ENCODE measurements at regions not wholly inside any gene's neighbourhood (a gene's known extent, or its start where the extent isn't known, plus 50 kb on each side); places are given as distances from the start of the nearest gene placed in this dataset.

- no peak overlapping the region for H3K27ac ChIP-seq (ENCODE audit: low read depth, low read length)
- TF ChIP-seq, protein P1, sequence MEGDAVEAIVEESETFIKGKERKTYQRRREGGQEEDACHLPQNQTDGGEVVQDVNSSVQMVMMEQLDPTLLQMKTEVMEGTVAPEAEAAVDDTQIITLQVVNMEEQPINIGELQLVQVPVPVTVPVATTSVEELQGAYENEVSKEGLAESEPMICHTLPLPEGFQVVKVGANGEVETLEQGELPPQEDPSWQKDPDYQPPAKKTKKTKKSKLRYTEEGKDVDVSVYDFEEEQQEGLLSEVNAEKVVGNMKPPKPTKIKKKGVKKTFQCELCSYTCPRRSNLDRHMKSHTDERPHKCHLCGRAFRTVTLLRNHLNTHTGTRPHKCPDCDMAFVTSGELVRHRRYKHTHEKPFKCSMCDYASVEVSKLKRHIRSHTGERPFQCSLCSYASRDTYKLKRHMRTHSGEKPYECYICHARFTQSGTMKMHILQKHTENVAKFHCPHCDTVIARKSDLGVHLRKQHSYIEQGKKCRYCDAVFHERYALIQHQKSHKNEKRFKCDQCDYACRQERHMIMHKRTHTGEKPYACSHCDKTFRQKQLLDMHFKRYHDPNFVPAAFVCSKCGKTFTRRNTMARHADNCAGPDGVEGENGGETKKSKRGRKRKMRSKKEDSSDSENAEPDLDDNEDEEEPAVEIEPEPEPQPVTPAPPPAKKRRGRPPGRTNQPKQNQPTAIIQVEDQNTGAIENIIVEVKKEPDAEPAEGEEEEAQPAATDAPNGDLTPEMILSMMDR (conservative IDR thresholded peaks at IDR 0.05), result no peak
- no peaks in the 10 kb centered on the region for H3K4me1 ChIP-seq (ENCODE audit: control insufficient read depth, insufficient read depth, low read length)
- H3K9me3 Mint-ChIP-seq, result no peaks in the 10 kb centered on the region
- peaks cover 6% of the 10 kb centered on the region for H3K9me3 ChIP-seq (ENCODE audit: control insufficient read depth, low read length)
- H3K36me3 Mint-ChIP-seq (ENCODE audit: low read depth), result no peaks in the 10 kb centered on the region
- no peak overlapping the region for H3K9ac ChIP-seq (ENCODE audit: extremely low read depth, low read length, poor library complexity, severe bottlenecking)
- no peaks in the 10 kb centered on the region for H3K27me3 Mint-ChIP-seq (ENCODE audit: insufficient read depth)
- no peaks in the 10 kb centered on the region for H3K27me3 ChIP-seq (ENCODE audit: control insufficient read depth, insufficient read depth, low read length, poor library complexity, severe bottlenecking)
- no peaks in the 10 kb centered on the region for H3K36me3 ChIP-seq (ENCODE audit: control insufficient read depth, insufficient read depth, low read length)
- H3K27ac Mint-ChIP-seq, result no peak overlapping the region
- H3K4me3 Mint-ChIP-seq, result no peak overlapping the region
- 83 to 97% methylated on average over 1 to 5 of the region's 5 CpGs for WGBS, 2 experiments (ENCODE audit: insufficient coverage in 1 of 2, insufficient read length in 1 of 2)
- DNase-seq, result no peak
- no peak overlapping the region for H3K4me3 ChIP-seq (ENCODE audit: low read length)
- no peaks in the 10 kb centered on the region for H3K4me1 Mint-ChIP-seq
Measured at GRCh38 chr18:66728951-66729350, 125.1 kb upstream of the CDH19 start.

DNA sequence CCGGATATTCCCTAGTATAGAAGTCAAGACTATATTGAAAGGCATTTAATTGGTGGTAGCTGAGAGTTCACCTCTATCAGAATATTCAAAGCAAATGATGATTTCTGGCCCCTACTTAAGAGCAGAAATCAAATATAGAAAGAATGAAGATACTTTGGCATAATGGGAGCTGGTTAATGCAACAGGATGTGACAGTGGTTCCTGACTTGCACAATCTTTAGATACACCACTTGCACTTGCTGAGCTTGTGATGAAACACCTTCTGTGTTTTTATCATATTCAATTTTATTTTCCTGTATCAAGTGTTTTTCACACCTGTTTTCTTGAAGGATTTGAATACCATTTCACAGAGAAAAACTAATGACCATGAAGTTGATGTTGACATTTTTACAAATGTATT lies 124.1 kb upstream of the CDH19 start:
- peaks cover 6% of the 10 kb centered on the region for H3K9me3 ChIP-seq (ENCODE audit: control insufficient read depth, low read length)
- no peak overlapping the region for H3K9ac ChIP-seq (ENCODE audit: extremely low read depth, low read length, poor library complexity, severe bottlenecking)
- H3K36me3 ChIP-seq (ENCODE audit: control insufficient read depth, insufficient read depth, low read length), result no peaks in the 10 kb centered on the region
- H3K27me3 ChIP-seq (ENCODE audit: control insufficient read depth, insufficient read depth, low read length, poor library complexity, severe bottlenecking), result no peaks in the 10 kb centered on the region
- H3K27ac ChIP-seq (ENCODE audit: low read depth, low read length), result no peak overlapping the region
- Mint-ChIP-seq H3K36me3 (ENCODE audit: low read depth) (no peaks in the 10 kb centered on the region), H3K27ac (no peak overlapping the region), H3K9me3 (no peaks in the 10 kb centered on the region), H3K4me1 (no peaks in the 10 kb centered on the region), H3K27me3 (ENCODE audit: insufficient read depth) (no peaks in the 10 kb centered on the region), H3K4me3 (no peak overlapping the region)
- 57 to 100% methylated on average over 1 of the region's 1 CpG for WGBS, 2 experiments (ENCODE audit: insufficient coverage in 1 of 2, insufficient read length in 1 of 2)
- H3K4me3 ChIP-seq (ENCODE audit: low read length), result no peak overlapping the region
- no peak for DNase-seq
- H3K4me1 ChIP-seq (ENCODE audit: control insufficient read depth, insufficient read depth, low read length), result no peaks in the 10 kb centered on the region
- TF ChIP-seq, protein P1 (conservative IDR thresholded peaks at IDR 0.05), result no peak

DNA sequence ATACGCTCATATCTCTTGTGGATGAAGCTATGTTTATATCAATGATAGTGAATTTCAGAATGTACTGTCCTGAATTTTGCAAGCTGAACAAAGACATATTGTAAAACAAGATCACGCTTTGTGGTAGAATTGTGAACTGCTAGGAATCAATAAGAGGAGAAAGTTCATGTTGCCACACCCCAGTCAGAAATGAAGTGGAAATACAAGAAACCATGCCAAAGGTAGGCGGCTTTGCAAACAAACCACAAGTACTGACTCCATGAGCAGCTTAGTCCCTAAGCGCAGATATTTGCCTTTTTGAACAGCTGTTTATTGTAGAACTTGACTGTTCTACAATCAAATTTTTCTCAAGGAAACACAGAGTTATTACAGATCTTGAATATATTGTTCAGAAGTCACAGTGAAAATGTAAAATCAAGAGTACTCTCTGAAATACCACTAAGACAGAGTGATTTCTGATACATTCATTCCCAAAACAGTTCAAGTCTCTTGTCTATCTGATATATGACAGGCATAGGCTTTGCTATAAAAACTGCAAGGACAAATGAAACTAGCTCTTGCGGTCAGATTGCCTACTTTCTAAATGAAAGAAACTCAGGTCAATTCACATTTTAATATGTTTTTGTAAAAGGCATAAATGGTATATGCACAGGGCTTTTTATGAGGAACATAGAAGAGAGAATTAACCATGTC lies 120.9 kb upstream of the CDH19 start:
- no peak overlapping the region for H3K9ac ChIP-seq (ENCODE audit: extremely low read depth, low read length, poor library complexity, severe bottlenecking)
- no peak overlapping the region for H3K27ac Mint-ChIP-seq
- no peak overlapping the region for H3K27ac ChIP-seq (ENCODE audit: low read depth, low read length)
- H3K4me1 ChIP-seq (ENCODE audit: control insufficient read depth, insufficient read depth, low read length), result no peaks in the 10 kb centered on the region
- no peaks in the 10 kb centered on the region for H3K27me3 Mint-ChIP-seq (ENCODE audit: insufficient read depth)
- H3K9me3 Mint-ChIP-seq, result peaks cover 4% of the 10 kb centered on the region
- TF ChIP-seq, protein P1 (conservative IDR thresholded peaks at IDR 0.05), result no peak
- WGBS, 2 experiments (ENCODE audit: insufficient coverage in 1 of 2, insufficient read length in 1 of 2), result 96 to 99% methylated on average over 3 to 4 of the region's 5 CpGs
- no peak overlapping the region for H3K4me3 Mint-ChIP-seq
- DNase-seq, result no peak
- no peaks in the 10 kb centered on the region for H3K9me3 ChIP-seq (ENCODE audit: control insufficient read depth, low read length)
- H3K27me3 ChIP-seq (ENCODE audit: control insufficient read depth, insufficient read depth, low read length, poor library complexity, severe bottlenecking), result no peaks in the 10 kb centered on the region
- H3K36me3 ChIP-seq (ENCODE audit: control insufficient read depth, insufficient read depth, low read length), result no peaks in the 10 kb centered on the region
- no peaks in the 10 kb centered on the region for H3K4me1 Mint-ChIP-seq
- no peaks in the 10 kb centered on the region for H3K36me3 Mint-ChIP-seq (ENCODE audit: low read depth)
- H3K4me3 ChIP-seq (ENCODE audit: low read length), result no peak overlapping the region

All from endodermal cell (in vitro differentiated cells).